Uterus (tissue), 3 donors: ENCODE measurements at regions not wholly inside any gene's neighbourhood (a gene's known extent, or its start where the extent isn't known, plus 50 kb on each side); places are given as distances from the start of the nearest gene placed in this dataset.

ENCODE experiments used
- DNase-seq, 2 donors: peaks; one replicate each; pipeline ENCODE4 v3.0.0-alpha.2; 2019 to 2020
- H3K27ac ChIP-seq, 2 donors: fragments of 200-600 bp; sonication (generic); 1 replicate in 1 of 2; 2 replicates in 1 of 2; pipeline ENCODE4 v1.5.1; 2016 to 2018
- H3K27me3 ChIP-seq, 2 donors: fragments of 200-600 bp; sonication (generic); one replicate each; pipeline ENCODE4 v1.5.1; 2018 to 2019; ENCODE audit warnings: control low read depth in 1 of 2
- H3K36me3 ChIP-seq, 2 donors: fragments of 200-600 bp; sonication (generic); one replicate each; pipeline ENCODE4 v1.5.1; 2019; ENCODE audit warnings: control low read depth in 1 of 2
- H3K4me1 ChIP-seq, 2 donors: fragments of 200-600 bp; sonication (generic); one replicate each; pipeline ENCODE4 v1.5.1; 2018 to 2019; ENCODE audit warnings: control low read depth in 1 of 2
- H3K4me3 ChIP-seq, 2 donors: fragments of 200-600 bp; sonication (generic); 1 replicate in 1 of 2; 2 replicates in 1 of 2; pipeline ENCODE4 v1.5.1; 2018 to 2019; ENCODE audit warnings: mild to moderate bottlenecking in 1 of 2
- H3K9me3 ChIP-seq, 2 donors: fragments of 200-600 bp; sonication (generic); one replicate each; pipeline ENCODE4 v1.5.1; 2019; ENCODE audit warnings: control low read depth in 1 of 2
- CTCF ChIP-seq, 4 experiments: fragments of 200-600 bp in 2 of 4; fragments of 450-650 bp in 2 of 4; sonication (generic) in 2 of 4; IDR thresholded peaks; one replicate each; pipeline ENCODE4 v1.5.1; 2016 to 2019; ENCODE audit warnings: antibody characterized with exemption in 4 of 4, mild to moderate bottlenecking in 2 of 4, moderate library complexity in 1 of 4
- POLR2A ChIP-seq, 2 donors: fragments of 450-650 bp; IDR thresholded peaks; one replicate each; pipeline ENCODE4 v1.6.1; 2016; ENCODE audit warnings: antibody characterized with exemption in 2 of 2, mild to moderate bottlenecking in 1 of 2, moderate library complexity in 1 of 2
- intact Hi-C: fragments of 100-400 bp; cut with DNase I; formaldehyde crosslinking; loops from one replicate; pipeline ENCODE4 v1.15.1; 2023; ENCODE audit warnings: low total_unique reads
- donor health status: DM: yes; HTN: yes; CAD: no.

GRCh38 chrX:79243691-79244090 lies 99.2 kb downstream of the GPR174 start:
- no peaks in the 10 kb centered on the region for H3K4me1 ChIP-seq
- intact Hi-C loops, result no loop called here
- TF ChIP-seq CTCF (IDR thresholded peaks at IDR 0.05), result no peak
- TF ChIP-seq POLR2A (IDR thresholded peaks at IDR 0.05), result no peak

GRCh38 chrX:79235899-79236298 lies 91.4 kb downstream of the GPR174 start:
- intact Hi-C loops, result no loop called here
- no peaks in the 10 kb centered on the region for H3K4me1 ChIP-seq
- no peaks in the 10 kb centered on the region for H3K36me3 ChIP-seq
- H3K4me3 ChIP-seq, result no peak overlapping the region
- TF ChIP-seq CTCF (IDR thresholded peaks at IDR 0.05) (no peak), POLR2A (IDR thresholded peaks at IDR 0.05) (no peak)
- no peaks in the 10 kb centered on the region for H3K9me3 ChIP-seq
- DNase-seq, result no peak
- no peaks in the 10 kb centered on the region for H3K27me3 ChIP-seq
- no peak overlapping the region for H3K27ac ChIP-seq

More at GRCh38 chrX:79243691-79244090, 99.2 kb downstream of the GPR174 start:
- no peak for DNase-seq
- no peak overlapping the region for H3K4me3 ChIP-seq
- no peaks in the 10 kb centered on the region for H3K36me3 ChIP-seq
- H3K27ac ChIP-seq, result no peak overlapping the region
- peaks cover 0 to 5% of the 10 kb centered on the region in 2 donors for H3K27me3 ChIP-seq
- no peaks in the 10 kb centered on the region for H3K9me3 ChIP-seq

- no peak for TF ChIP-seq POLR2A (IDR thresholded peaks at IDR 0.05)
- no peak for TF ChIP-seq CTCF (IDR thresholded peaks at IDR 0.05)
- H3K4me3 ChIP-seq, result no peak overlapping the region
- H3K27me3 ChIP-seq, result no peaks in the 10 kb centered on the region
- H3K27ac ChIP-seq, result no peak overlapping the region
- no peaks in the 10 kb centered on the region for H3K4me1 ChIP-seq
- no peak for DNase-seq
- intact Hi-C loops, result no loop called here
- no peaks in the 10 kb centered on the region for H3K9me3 ChIP-seq
- H3K36me3 ChIP-seq, result no peaks in the 10 kb centered on the region
Observed at GRCh38 chrX:79231662-79232061, 87.2 kb downstream of the GPR174 start.
